Muscle of arm (tissue), 1 donor: ENCODE measurements at regions not wholly inside any gene's neighbourhood (a gene's known extent, or its start where the extent isn't known, plus 50 kb on each side); places are given as distances from the start of the nearest gene placed in this dataset.
A peak's percentile ranks its signal among the peaks of the same experiment; 100 is the strongest.

Source experiments
- DNase-seq: peaks from one replicate; pipeline ENCODE4 v3.0.0-alpha.2; 2013

- no peak for DNase-seq
These were observed 238.7 kb downstream of the RPS24 start for GRCh38 chr10:78272329-78272728.

GRCh38 chr10:78274491-78274890 is 240.8 kb downstream of the RPS24 start:
- DNase-seq, result no peak

GRCh38 chr10:78276139-78276538 is 242.5 kb downstream of the RPS24 start:
- DNase-seq, result no peak

GRCh38 chr10:78277314-78278057 is 243.8 kb downstream of the RPS24 start:
- no peak for DNase-seq

GRCh38 chr10:78278058-78278404 is 244.4 kb downstream of the RPS24 start:
- DNase-seq, result no peak

GRCh38 chr10:78279756-78280155 is 246.1 kb downstream of the RPS24 start:
- no peak for DNase-seq

- no peak for DNase-seq
These were observed 246.9 kb downstream of the RPS24 start for GRCh38 chr10:78280604-78281003.

- DNase-seq, result no peak
These were observed 248.0 kb downstream of the RPS24 start for GRCh38 chr10:78281627-78282026.

- DNase-seq, result no peak
These were observed 249.5 kb downstream of the RPS24 start for GRCh38 chr10:78283069-78283682.

GRCh38 chr10:78284381-78284780 is 250.7 kb downstream of the RPS24 start:
- DNase-seq, result no peak

- no peak for DNase-seq
These were observed 251.6 kb downstream of the RPS24 start for GRCh38 chr10:78285226-78285625.

GRCh38 chr10:78286186-78286585 is 252.5 kb downstream of the RPS24 start:
- no peak for DNase-seq

- DNase-seq, result no peak
These were observed 253.0 kb downstream of the RPS24 start for GRCh38 chr10:78286668-78287067.

- DNase-seq, result no peak
These were observed 254.0 kb downstream of the RPS24 start for GRCh38 chr10:78287618-78288017.

GRCh38 chr10:78288663-78289062 is 255.0 kb downstream of the RPS24 start:
- DNase-seq, result no peak

- no peak for DNase-seq
These were observed 256.6 kb downstream of the RPS24 start for GRCh38 chr10:78290131-78290750.

GRCh38 chr10:78291722-78292121 is 258.1 kb downstream of the RPS24 start:
- no peak for DNase-seq

- DNase-seq, result no peak
These were observed 258.8 kb downstream of the RPS24 start for GRCh38 chr10:78292250-78292981.

- peak; percentile 35 for DNase-seq
These were observed 259.6 kb downstream of the RPS24 start for GRCh38 chr10:78292982-78293865.

GRCh38 chr10:78295242-78295641 is 261.6 kb downstream of the RPS24 start:
- DNase-seq, result no peak

- DNase-seq, result no peak
These were observed 263.1 kb downstream of the RPS24 start for GRCh38 chr10:78296785-78297184.

GRCh38 chr10:78297997-78298396 is 264.3 kb downstream of the RPS24 start:
- DNase-seq, result no peak
